ENCODE measurements at regions not wholly inside any gene's neighbourhood (a gene's known extent, or its start where the extent isn't known, plus 50 kb on each side); places are given as distances from the start of the nearest gene placed in this dataset.

- TF ChIP-seq CTCF (conservative IDR thresholded peaks at IDR 0.05 in 1 of 2, IDR thresholded peaks at IDR 0.05 in 1 of 2; ENCODE audit: extremely low read depth in 1 of 2, insufficient read depth in 1 of 2, low read depth in 1 of 2, low read length in 2 of 2) (no peak), EZH2 (IDR thresholded peaks at IDR 0.05; ENCODE audit: borderline replicate concordance, low read length) (no peak)
These were observed 419.1 kb downstream of the ARL4A start for GRCh38 chr7:13106513-13106912.
